ENCODE measurements at regions not wholly inside any gene's neighbourhood (a gene's known extent, or its start where the extent isn't known, plus 50 kb on each side); places are given as distances from the start of the nearest gene placed in this dataset.

- TF ChIP-seq CTCF (IDR thresholded peaks at IDR 0.05; ENCODE audit: low read length) (no peak), EZH2phosphoT487 (IDR thresholded peaks at IDR 0.05; ENCODE audit: low read length) (no peak), EZH2 (optimal IDR thresholded peaks at IDR 0.05; ENCODE audit: low read depth, low read length) (no peak)
Observed at GRCh38 chr4:138426786-138427185, 184.6 kb upstream of the SLC7A11 start.
